Trophoblast cell (in vitro differentiated cells and primary cell): ENCODE measurements at regions not wholly inside any gene's neighbourhood (a gene's known extent, or its start where the extent isn't known, plus 50 kb on each side); places are given as distances from the start of the nearest gene placed in this dataset.
"Not testable (repeated sequence)": the region's sequence is repeated elsewhere in the genome, so short reads cannot be mapped to it uniquely, and the experiment has no call there.

Experiments used
- DNase-seq, 2 donors: peaks; one replicate each; pipeline ENCODE4 v3.0.0-alpha.2; 2016
- H2AFZ ChIP-seq: 2 replicates; pipeline ENCODE4 v1.6.1; 2013; ENCODE audit warnings: low read length, moderate library complexity, mild to moderate bottlenecking; ENCODE audit not compliant: insufficient read depth, poor library complexity
- H2AK5ac ChIP-seq: 2 replicates; pipeline ENCODE4 v1.6.1; 2013; ENCODE audit warnings: mild to moderate bottlenecking, low read length
- H2BK120ac ChIP-seq: 2 replicates; pipeline ENCODE4 v1.6.1; 2013; ENCODE audit warnings: low read length, mild to moderate bottlenecking, moderate library complexity; ENCODE audit not compliant: insufficient read depth, poor library complexity
- H2BK12ac ChIP-seq: 2 replicates; pipeline ENCODE4 v1.6.1; 2013; ENCODE audit warnings: mild to moderate bottlenecking, low read length, moderate library complexity
- H2BK5ac ChIP-seq: 2 replicates; pipeline ENCODE4 v1.6.1; 2013; ENCODE audit warnings: low read length, low read depth, moderate library complexity, mild to moderate bottlenecking; ENCODE audit not compliant: poor library complexity
- H3K14ac ChIP-seq: 2 replicates; pipeline ENCODE4 v1.6.1; 2013; ENCODE audit warnings: mild to moderate bottlenecking, low read length
- H3K18ac ChIP-seq: 2 replicates; pipeline ENCODE4 v1.6.1; 2013; ENCODE audit warnings: mild to moderate bottlenecking, low read length
- H3K23ac ChIP-seq: 2 replicates; pipeline ENCODE4 v1.6.1; 2013; ENCODE audit warnings: low read length
- H3K27ac ChIP-seq: 2 replicates; pipeline ENCODE4 v1.5.1; 2013; ENCODE audit warnings: low read depth, mild to moderate bottlenecking, inconsistent platforms, low read length, moderate library complexity
- H3K27me3 ChIP-seq: 2 replicates; pipeline ENCODE4 v1.6.1; 2013; ENCODE audit warnings: inconsistent platforms, mild to moderate bottlenecking, low read length, moderate library complexity; ENCODE audit not compliant: insufficient read depth
- H3K36me3 ChIP-seq, 2 experiments: 1 replicate in 1 of 2; 2 replicates in 1 of 2; pipeline ENCODE4 v1.6.1; 2013; ENCODE audit warnings: low read length in 2 of 2, mild to moderate bottlenecking in 2 of 2, moderate library complexity in 1 of 2; ENCODE audit not compliant: insufficient read depth in 2 of 2, control insufficient read depth in 1 of 2
- H3K4ac ChIP-seq: 2 replicates; pipeline ENCODE4 v1.6.1; 2013; ENCODE audit warnings: low read depth, mild to moderate bottlenecking, low read length, moderate library complexity
- H3K4me1 ChIP-seq, 2 experiments: 1 replicate in 1 of 2; 2 replicates in 1 of 2; pipeline ENCODE4 v1.6.1; 2013; ENCODE audit warnings: low read length in 2 of 2, mild to moderate bottlenecking in 2 of 2, moderate library complexity in 1 of 2; ENCODE audit not compliant: insufficient read depth in 2 of 2, control insufficient read depth in 1 of 2
- H3K4me2 ChIP-seq: 2 replicates; pipeline ENCODE4 v1.6.1; 2013; ENCODE audit warnings: inconsistent platforms, mild to moderate bottlenecking, low read length, moderate library complexity
- H3K4me3 ChIP-seq: 2 replicates; pipeline ENCODE4 v1.5.1; 2013; ENCODE audit warnings: mild to moderate bottlenecking, low read depth, low read length, inconsistent platforms
- H3K79me1 ChIP-seq: one replicate; pipeline ENCODE4 v1.6.1; 2013; ENCODE audit warnings: low read length
- H3K79me2 ChIP-seq: 2 replicates; pipeline ENCODE4 v1.6.1; 2013; ENCODE audit warnings: low read length, mild to moderate bottlenecking; ENCODE audit not compliant: control insufficient read depth, insufficient read depth, poor library complexity
- H3K9ac ChIP-seq: 2 replicates; pipeline ENCODE4 v1.6.1; 2013; ENCODE audit warnings: mild to moderate bottlenecking, low read length
- H3K9me3 ChIP-seq: 2 replicates; pipeline ENCODE4 v1.6.1; 2013; ENCODE audit warnings: low read depth, mild to moderate bottlenecking, control low read depth, inconsistent platforms, low read length; ENCODE audit not compliant: insufficient read depth
- H4K12ac ChIP-seq: 2 replicates; pipeline ENCODE4 v1.6.1; 2013; ENCODE audit warnings: low read depth, mild to moderate bottlenecking, low read length, moderate library complexity
- H4K8ac ChIP-seq: 2 replicates; pipeline ENCODE4 v1.6.1; 2013; ENCODE audit warnings: low read depth, mild to moderate bottlenecking, low read length, moderate library complexity
- H4K91ac ChIP-seq: one replicate; pipeline ENCODE4 v1.6.1; 2013; ENCODE audit warnings: low read depth, mild to moderate bottlenecking, low read length, moderate library complexity
- WGBS: extraction: QIAGEN DNeasy Blood & Tissue Kit; methylation state at CpG from one replicate; pipeline ENCODE4 v1.1.7; 2013; ENCODE audit warnings: missing lambda C conversion rate; ENCODE audit not compliant: insufficient read length, insufficient coverage; ENCODE audit errors: extremely low coverage; 5-methylcytosine and 5-hydroxymethylcytosine counted together

- H3K4me1 ChIP-seq, H2BK12ac ChIP-seq, H4K91ac ChIP-seq, H2AK5ac ChIP-seq, H3K4me2 ChIP-seq, H3K23ac ChIP-seq, H3K79me1 ChIP-seq, DNase-seq, H3K18ac ChIP-seq, H4K8ac ChIP-seq, H3K27me3 ChIP-seq, H3K4me3 ChIP-seq, H2BK120ac ChIP-seq, H3K27ac ChIP-seq, H3K4ac ChIP-seq, H3K79me2 ChIP-seq, H2AFZ ChIP-seq, H4K12ac ChIP-seq, H3K36me3 ChIP-seq, H3K9ac ChIP-seq, H3K14ac ChIP-seq, H2BK5ac ChIP-seq, H3K9me3 ChIP-seq: not testable (repeated sequence)
- no CpG with 5 or more reads among the region's 4 CpGs for WGBS
These were observed 72.2 kb downstream of the PROP1 start for GRCh38 chr5:177923837-177924236.

GRCh38 chr5:177923189-177923588 lies 72.9 kb downstream of the PROP1 start:
- no CpG with 5 or more reads among the region's 5 CpGs for WGBS
- not testable (repeated sequence) for H3K4me2 ChIP-seq, H3K79me1 ChIP-seq, H2AFZ ChIP-seq, H3K79me2 ChIP-seq, DNase-seq, H2BK5ac ChIP-seq, H3K14ac ChIP-seq, H3K9ac ChIP-seq, H3K4ac ChIP-seq, H2BK12ac ChIP-seq, H3K36me3 ChIP-seq, H2BK120ac ChIP-seq, H4K8ac ChIP-seq, H2AK5ac ChIP-seq, H3K27me3 ChIP-seq, H3K4me3 ChIP-seq, H3K23ac ChIP-seq, H3K4me1 ChIP-seq, H3K27ac ChIP-seq, H4K12ac ChIP-seq, H4K91ac ChIP-seq, H3K18ac ChIP-seq, H3K9me3 ChIP-seq

DNA sequence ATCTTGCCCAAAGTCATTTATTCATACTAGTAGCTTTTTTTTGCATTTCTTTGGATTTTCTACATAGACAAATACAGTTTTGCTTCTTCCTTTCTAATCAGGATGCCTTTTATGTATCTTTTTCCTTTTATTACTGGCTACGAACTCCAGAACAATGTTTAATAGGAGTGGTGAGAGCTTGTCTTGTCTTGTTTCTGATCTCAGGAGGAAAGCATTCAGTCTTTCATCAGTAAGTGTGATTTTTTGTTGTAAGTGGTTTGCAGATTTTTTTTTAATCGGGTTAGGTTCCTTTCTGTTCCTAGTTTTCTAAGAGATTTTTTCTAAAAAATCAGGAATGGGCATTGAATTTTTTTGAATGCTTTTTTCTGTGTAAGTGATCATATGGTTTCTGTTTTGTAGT lies 86.8 kb downstream of the PROP1 start:
- H4K12ac ChIP-seq, H3K4me1 ChIP-seq, H3K4ac ChIP-seq, H2BK120ac ChIP-seq, H3K4me3 ChIP-seq, DNase-seq, H3K14ac ChIP-seq, H3K27me3 ChIP-seq, H4K8ac ChIP-seq, H2AFZ ChIP-seq, H3K79me2 ChIP-seq, H3K27ac ChIP-seq, H2BK12ac ChIP-seq, H3K18ac ChIP-seq, H2AK5ac ChIP-seq, H4K91ac ChIP-seq, H2BK5ac ChIP-seq, H3K79me1 ChIP-seq, H3K9me3 ChIP-seq, H3K36me3 ChIP-seq, H3K9ac ChIP-seq, H3K23ac ChIP-seq, H3K4me2 ChIP-seq: not testable (repeated sequence)
- no CpG with 5 or more reads among the region's 2 CpGs for WGBS

GRCh38 chr5:177902806-177903205 lies 93.2 kb downstream of the PROP1 start:
- H2BK12ac ChIP-seq, H3K79me1 ChIP-seq, H2AFZ ChIP-seq, H4K91ac ChIP-seq, H3K9ac ChIP-seq, H3K4me2 ChIP-seq, H3K18ac ChIP-seq, H3K4me1 ChIP-seq, H3K4me3 ChIP-seq, H2BK5ac ChIP-seq, H3K36me3 ChIP-seq, H4K8ac ChIP-seq, H3K23ac ChIP-seq, H3K79me2 ChIP-seq, H2AK5ac ChIP-seq, H3K14ac ChIP-seq, H4K12ac ChIP-seq, H3K27ac ChIP-seq, H2BK120ac ChIP-seq, H3K9me3 ChIP-seq, H3K4ac ChIP-seq, DNase-seq, H3K27me3 ChIP-seq: not testable (repeated sequence)
- WGBS: no CpG with 5 or more reads among the region's 3 CpGs
